Bronchial epithelial cell (primary cell): ENCODE measurements at regions not wholly inside any gene's neighbourhood (a gene's known extent, or its start where the extent isn't known, plus 50 kb on each side); places are given as distances from the start of the nearest gene placed in this dataset.

ENCODE experiments used
- DNase-seq: peaks from one replicate; pipeline ENCODE4 v3.0.0-alpha.2; 2010; ENCODE audit warnings: low read depth
- FAIRE-seq: peaks from 2 replicates; lab custom pipeline; 2011; peaks lifted over from hg19 to GRCh38; lab: Jason Lieb, UNC
- H3K27me3 ChIP-seq: 2 replicates; pipeline ENCODE4 v1.5.1; 2011; ENCODE audit warnings: low read length; ENCODE audit not compliant: control insufficient read depth, insufficient read depth
- H3K36me3 ChIP-seq: 2 replicates; pipeline ENCODE4 v1.5.1; 2011; ENCODE audit warnings: low read length; ENCODE audit not compliant: control insufficient read depth, insufficient read depth
- H3K4me3 ChIP-seq: 2 replicates; pipeline ENCODE4 v1.5.1; 2011; ENCODE audit warnings: mild to moderate bottlenecking, low read depth, low read length, control low read depth
- CTCF ChIP-seq: IDR thresholded peaks from 2 replicates; pipeline ENCODE4 v1.5.1; 2011; ENCODE audit warnings: mild to moderate bottlenecking, moderate library complexity, low read length, control low read depth, inconsistent platforms; ENCODE audit not compliant: insufficient read depth, severe bottlenecking

GRCh38 chr17:33945646-33946546 lies 309.2 kb upstream of the CCL2 start:
- DNase-seq: no peak
- TF ChIP-seq CTCF: no peak
- H3K36me3 ChIP-seq: no peaks in the 10 kb centered on the region
- no peaks in the 10 kb centered on the region for H3K27me3 ChIP-seq
- FAIRE-seq: no peak
- H3K4me3 ChIP-seq: no peak overlapping the region

DNA sequence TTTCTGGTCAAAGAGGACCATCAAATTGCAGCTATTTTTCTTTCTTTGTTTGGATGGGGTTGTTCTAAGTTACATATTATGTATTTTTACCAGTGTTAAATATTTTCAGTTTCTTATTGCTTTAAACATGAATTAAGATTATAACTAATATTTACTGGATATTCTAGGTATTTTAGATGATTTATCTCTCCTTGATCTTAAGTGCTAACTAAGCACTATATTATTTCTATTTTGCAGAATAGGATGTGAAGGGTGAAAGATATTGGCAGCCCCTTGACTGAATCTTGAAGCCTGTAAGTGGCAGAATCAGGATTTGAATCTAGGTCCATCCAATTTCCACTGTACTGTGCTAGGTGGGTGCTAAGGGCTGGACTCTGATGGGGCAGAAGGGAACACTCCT lies 307.3 kb upstream of the CCL2 start:
- H3K4me3 ChIP-seq: no peak overlapping the region
- TF ChIP-seq CTCF: no peak
- FAIRE-seq: no peak
- DNase-seq: no peak
- no peaks in the 10 kb centered on the region for H3K36me3 ChIP-seq
- H3K27me3 ChIP-seq: no peaks in the 10 kb centered on the region

- Histone ChIP-seq H3K27me3 (no peaks in the 10 kb centered on the region), H3K4me3 (no peak overlapping the region), H3K36me3 (no peaks in the 10 kb centered on the region)
- no peak for TF ChIP-seq CTCF
- DNase-seq (no peak), FAIRE-seq (no peak)
Observed at GRCh38 chr17:33948309-33948708, 306.8 kb upstream of the CCL2 start.

DNA sequence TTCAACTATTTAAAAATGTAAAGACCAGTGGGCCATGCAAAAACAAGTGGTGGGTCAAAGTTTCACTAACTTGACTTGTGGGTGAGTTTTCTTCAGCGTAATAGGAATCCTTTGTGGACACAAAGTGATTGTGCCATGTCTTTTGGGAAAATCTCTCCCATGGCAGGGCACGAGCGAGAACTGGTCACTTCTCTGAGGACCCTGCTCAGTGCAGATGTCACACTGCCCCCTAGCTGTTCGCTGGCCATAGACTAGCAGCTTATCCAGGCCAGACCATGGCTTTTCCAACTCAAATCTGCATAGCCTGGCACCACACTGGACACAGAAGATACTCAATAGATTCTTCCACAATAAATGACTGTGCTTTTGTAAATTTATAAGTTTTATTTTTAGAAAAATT lies 306.0 kb upstream of the CCL2 start:
- Histone ChIP-seq H3K36me3 (no peaks in the 10 kb centered on the region), H3K4me3 (no peak overlapping the region), H3K27me3 (no peaks in the 10 kb centered on the region)
- TF ChIP-seq CTCF: no peak
- FAIRE-seq (no peak), DNase-seq (no peak)

DNA sequence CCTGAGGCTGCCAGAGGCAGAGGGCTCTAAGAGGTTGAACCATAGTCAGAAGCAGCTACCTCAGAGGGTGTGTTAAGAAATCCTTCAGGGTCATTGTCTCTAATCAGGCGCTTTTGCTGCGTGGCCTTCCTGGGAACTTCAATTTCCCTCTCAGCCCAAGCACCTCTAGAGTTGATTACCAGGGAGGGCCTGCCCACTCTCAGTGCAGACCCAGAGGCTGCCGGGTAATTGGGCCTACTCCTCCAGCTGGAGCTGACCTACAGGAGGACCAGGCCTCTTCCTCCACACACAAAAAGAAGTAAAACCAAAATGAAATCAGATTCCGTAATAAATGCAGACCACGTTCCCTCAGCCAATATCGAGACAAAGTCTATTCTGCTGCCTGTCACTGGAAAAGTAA lies 305.0 kb upstream of the CCL2 start:
- no peak for DNase-seq
- TF ChIP-seq CTCF: no peak
- no peak for FAIRE-seq
- Histone ChIP-seq H3K27me3 (no peaks in the 10 kb centered on the region), H3K4me3 (no peak overlapping the region), H3K36me3 (no peaks in the 10 kb centered on the region)
